Activated T-cell treated with anti-CD3 and anti-CD28 coated beads, Interleukin-2, amount 50 U/mL, for 24 hours (primary cell): ENCODE measurements at regions not wholly inside any gene's neighbourhood (a gene's known extent, or its start where the extent isn't known, plus 50 kb on each side); places are given as distances from the start of the nearest gene placed in this dataset.
"Not testable (repeated sequence)": the region's sequence is repeated elsewhere in the genome, so short reads cannot be mapped to it uniquely, and the experiment has no call there.

Experiments used
- DNase-seq: peaks from one replicate; pipeline ENCODE4 v3.0.0-alpha.2; 2020
- H3K27ac Mint-ChIP-seq: 2 replicates; pipeline ENCODE4 v1.8.0; 2020; ENCODE audit warnings: mild to moderate bottlenecking, mixed read lengths
- H3K27me3 Mint-ChIP-seq: 2 replicates; pipeline ENCODE4 v1.8.0; 2020; ENCODE audit warnings: mixed read lengths
- H3K36me3 Mint-ChIP-seq: 2 replicates; pipeline ENCODE4 v1.8.0; 2020; ENCODE audit warnings: low read depth, mixed read lengths
- H3K4me1 Mint-ChIP-seq: 2 replicates; pipeline ENCODE4 v1.8.0; 2020; ENCODE audit warnings: low read depth, mixed read lengths
- H3K4me3 Mint-ChIP-seq: 2 replicates; pipeline ENCODE4 v1.8.0; 2020; ENCODE audit warnings: mild to moderate bottlenecking, moderate library complexity, mixed read lengths
- H3K9me3 Mint-ChIP-seq: 2 replicates; pipeline ENCODE4 v1.8.0; 2020; ENCODE audit warnings: mixed read lengths

- Mint-ChIP-seq H3K27ac (no peak overlapping the region), H3K36me3 (no peaks in the 10 kb centered on the region), H3K27me3 (peaks cover 11% of the 10 kb centered on the region)
Observed at GRCh38 chr13:50168786-50169185, 153.5 kb downstream of the KCNRG start.

GRCh38 chr13:50170447-50171037 lies 155.3 kb downstream of the KCNRG start:
- Mint-ChIP-seq H3K27me3 (peaks cover 8% of the 10 kb centered on the region), H3K4me1 (peaks cover 15% of the 10 kb centered on the region), H3K4me3 (no peak overlapping the region), H3K36me3 (no peaks in the 10 kb centered on the region), H3K9me3 (peaks cover 2% of the 10 kb centered on the region), H3K27ac (no peak overlapping the region)
- DNase-seq, result no peak

More at GRCh38 chr13:50168786-50169185, 153.5 kb downstream of the KCNRG start:
- no peak overlapping the region for H3K4me3 Mint-ChIP-seq
- H3K9me3 Mint-ChIP-seq, result peaks cover 2% of the 10 kb centered on the region
- H3K4me1 Mint-ChIP-seq, result peaks cover 15% of the 10 kb centered on the region
- DNase-seq, result no peak

- Mint-ChIP-seq H3K27ac (no peak overlapping the region), H3K4me3 (no peak overlapping the region)
Observed at GRCh38 chr13:50171590-50172282, 156.5 kb downstream of the KCNRG start.

GRCh38 chr13:50173045-50173444 lies 157.8 kb downstream of the KCNRG start:
- H3K4me1 Mint-ChIP-seq, H3K36me3 Mint-ChIP-seq, H3K27ac Mint-ChIP-seq, DNase-seq, H3K4me3 Mint-ChIP-seq, H3K9me3 Mint-ChIP-seq, H3K27me3 Mint-ChIP-seq: not testable (repeated sequence)

More at GRCh38 chr13:50171590-50172282, 156.5 kb downstream of the KCNRG start:
- Mint-ChIP-seq H3K4me1 (peaks cover 15% of the 10 kb centered on the region), H3K27me3 (peaks cover 5% of the 10 kb centered on the region), H3K9me3 (no peaks in the 10 kb centered on the region), H3K36me3 (no peaks in the 10 kb centered on the region)
- DNase-seq, result no peak

GRCh38 chr13:50174630-50175029 lies 159.4 kb downstream of the KCNRG start:
- Mint-ChIP-seq H3K27ac (no peak overlapping the region), H3K9me3 (no peaks in the 10 kb centered on the region), H3K27me3 (no peaks in the 10 kb centered on the region), H3K4me1 (no peaks in the 10 kb centered on the region), H3K36me3 (no peaks in the 10 kb centered on the region), H3K4me3 (no peak overlapping the region)
- DNase-seq, result no peak

GRCh38 chr13:50179977-50180376 lies 164.7 kb downstream of the KCNRG start:
- no peak for DNase-seq
- Mint-ChIP-seq H3K36me3 (no peaks in the 10 kb centered on the region), H3K27ac (no peak overlapping the region), H3K4me1 (no peaks in the 10 kb centered on the region), H3K9me3 (no peaks in the 10 kb centered on the region), H3K4me3 (no peak overlapping the region), H3K27me3 (no peaks in the 10 kb centered on the region)

GRCh38 chr13:50185769-50186763 lies 170.8 kb downstream of the KCNRG start:
- not testable (repeated sequence) for H3K9me3 Mint-ChIP-seq, H3K36me3 Mint-ChIP-seq, H3K27ac Mint-ChIP-seq, H3K27me3 Mint-ChIP-seq, DNase-seq, H3K4me1 Mint-ChIP-seq
- H3K4me3 Mint-ChIP-seq, result peak overlapping the region; percentile 15

GRCh38 chr13:50187352-50188029 lies 172.2 kb downstream of the KCNRG start:
- DNase-seq, result no peak
- Mint-ChIP-seq H3K27me3 (peaks cover 6% of the 10 kb centered on the region), H3K9me3 (no peaks in the 10 kb centered on the region), H3K4me3 (no peak overlapping the region), H3K4me1 (peaks cover 11% of the 10 kb centered on the region), H3K36me3 (no peaks in the 10 kb centered on the region), H3K27ac (no peak overlapping the region)

GRCh38 chr13:50188696-50189095 lies 173.5 kb downstream of the KCNRG start:
- no peaks in the 10 kb centered on the region for H3K36me3 Mint-ChIP-seq
- H3K27me3 Mint-ChIP-seq, result peaks cover 6% of the 10 kb centered on the region
- H3K27ac Mint-ChIP-seq, result no peak overlapping the region
- H3K4me3 Mint-ChIP-seq, result no peak overlapping the region
- H3K4me1 Mint-ChIP-seq, result peaks cover 17% of the 10 kb centered on the region
- no peaks in the 10 kb centered on the region for H3K9me3 Mint-ChIP-seq
- no peak for DNase-seq

GRCh38 chr13:50189450-50189849 lies 174.2 kb downstream of the KCNRG start:
- Mint-ChIP-seq H3K27me3 (peaks cover 6% of the 10 kb centered on the region), H3K9me3 (no peaks in the 10 kb centered on the region), H3K4me3 (no peak overlapping the region), H3K36me3 (no peaks in the 10 kb centered on the region), H3K4me1 (peaks cover 17% of the 10 kb centered on the region), H3K27ac (no peak overlapping the region)
- DNase-seq, result no peak

- DNase-seq, result no peak
- Mint-ChIP-seq H3K4me1 (peaks cover 17% of the 10 kb centered on the region), H3K9me3 (no peaks in the 10 kb centered on the region), H3K4me3 (no peak overlapping the region), H3K36me3 (no peaks in the 10 kb centered on the region), H3K27me3 (peaks cover 6% of the 10 kb centered on the region), H3K27ac (no peak overlapping the region)
Observed at GRCh38 chr13:50191004-50191403, 175.8 kb downstream of the KCNRG start.

- H3K9me3 Mint-ChIP-seq, result no peaks in the 10 kb centered on the region
- no peak for DNase-seq
- peaks cover 17% of the 10 kb centered on the region for H3K4me1 Mint-ChIP-seq
- no peak overlapping the region for H3K4me3 Mint-ChIP-seq
- H3K27me3 Mint-ChIP-seq, result peaks cover 6% of the 10 kb centered on the region
- H3K27ac Mint-ChIP-seq, result no peak overlapping the region
- no peaks in the 10 kb centered on the region for H3K36me3 Mint-ChIP-seq
Observed at GRCh38 chr13:50192272-50192813, 177.1 kb downstream of the KCNRG start.

- H3K9me3 Mint-ChIP-seq, result no peaks in the 10 kb centered on the region
- no peaks in the 10 kb centered on the region for H3K27me3 Mint-ChIP-seq
- no peak overlapping the region for H3K27ac Mint-ChIP-seq
- H3K4me3 Mint-ChIP-seq, result no peak overlapping the region
- H3K36me3 Mint-ChIP-seq, result no peaks in the 10 kb centered on the region
- H3K4me1 Mint-ChIP-seq, result peaks cover 13% of the 10 kb centered on the region
- no peak for DNase-seq
Observed at GRCh38 chr13:50195045-50195444, 179.8 kb downstream of the KCNRG start.

GRCh38 chr13:50196118-50196517 lies 180.9 kb downstream of the KCNRG start:
- Mint-ChIP-seq H3K27me3 (no peaks in the 10 kb centered on the region), H3K27ac (no peak overlapping the region), H3K4me1 (peaks cover 12% of the 10 kb centered on the region), H3K9me3 (no peaks in the 10 kb centered on the region), H3K4me3 (no peak overlapping the region), H3K36me3 (no peaks in the 10 kb centered on the region)
- no peak for DNase-seq
